ENCODE measurements at regions not wholly inside any gene's neighbourhood (a gene's known extent, or its start where the extent isn't known, plus 50 kb on each side); places are given as distances from the start of the nearest gene placed in this dataset.
"Not testable (repeated sequence)": the region's sequence is repeated elsewhere in the genome, so short reads cannot be mapped to it uniquely, and the experiment has no call there.

DNA sequence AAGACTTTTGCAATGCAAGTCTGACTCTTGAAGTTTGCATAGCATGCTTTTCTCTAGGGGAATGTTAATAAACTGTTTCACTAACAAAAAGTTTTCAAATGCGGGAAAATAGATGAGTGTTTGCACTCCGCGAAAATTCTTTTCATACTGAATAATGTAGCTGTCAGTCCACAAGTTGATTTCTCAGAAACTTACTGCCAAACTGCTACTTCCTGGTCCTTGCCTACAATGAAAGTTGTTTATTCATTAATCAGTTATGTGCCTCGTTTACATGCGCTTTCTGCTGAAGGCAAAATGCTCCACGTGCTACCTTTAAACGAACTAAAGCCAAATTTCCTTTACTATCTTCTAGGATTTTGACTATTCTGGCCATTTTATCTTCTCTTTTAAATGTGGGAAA is 166.2 kb downstream of the MAGEB17 start:
- Histone ChIP-seq H3K4me3 (ENCODE audit: low read depth, low read length) (no peak overlapping the region), H3K27me3 (ENCODE audit: control insufficient read depth, insufficient read depth, low read length) (no peaks in the 10 kb centered on the region), H3K27ac (ENCODE audit: low read depth, low read length) (no peak overlapping the region), H3K9me3 (ENCODE audit: control insufficient read depth, insufficient read depth, low read length) (no peaks in the 10 kb centered on the region)
- no peak for TF ChIP-seq CTCF (IDR thresholded peaks at IDR 0.05; ENCODE audit: low read depth, low read length)
- CTCF ChIA-PET, result no interaction called here
- no peak for DNase-seq (ENCODE audit: low read depth, low spot score)
- POLR2A ChIA-PET, result no interaction called here

- DNase-seq (ENCODE audit: low read depth, low spot score), result no peak
- no peak overlapping the region for H3K27ac ChIP-seq (ENCODE audit: low read depth, low read length)
- POLR2A ChIA-PET, result no interaction called here
- CTCF ChIA-PET, result no interaction called here
- no peaks in the 10 kb centered on the region for H3K27me3 ChIP-seq (ENCODE audit: control insufficient read depth, insufficient read depth, low read length)
- H3K4me3 ChIP-seq (ENCODE audit: low read depth, low read length), result no peak overlapping the region
- no peaks in the 10 kb centered on the region for H3K9me3 ChIP-seq (ENCODE audit: control insufficient read depth, insufficient read depth, low read length)
- TF ChIP-seq CTCF (IDR thresholded peaks at IDR 0.05; ENCODE audit: low read depth, low read length), result no peak
These were observed 167.9 kb downstream of the MAGEB17 start for GRCh38 chrX:16335181-16335580.

DNA sequence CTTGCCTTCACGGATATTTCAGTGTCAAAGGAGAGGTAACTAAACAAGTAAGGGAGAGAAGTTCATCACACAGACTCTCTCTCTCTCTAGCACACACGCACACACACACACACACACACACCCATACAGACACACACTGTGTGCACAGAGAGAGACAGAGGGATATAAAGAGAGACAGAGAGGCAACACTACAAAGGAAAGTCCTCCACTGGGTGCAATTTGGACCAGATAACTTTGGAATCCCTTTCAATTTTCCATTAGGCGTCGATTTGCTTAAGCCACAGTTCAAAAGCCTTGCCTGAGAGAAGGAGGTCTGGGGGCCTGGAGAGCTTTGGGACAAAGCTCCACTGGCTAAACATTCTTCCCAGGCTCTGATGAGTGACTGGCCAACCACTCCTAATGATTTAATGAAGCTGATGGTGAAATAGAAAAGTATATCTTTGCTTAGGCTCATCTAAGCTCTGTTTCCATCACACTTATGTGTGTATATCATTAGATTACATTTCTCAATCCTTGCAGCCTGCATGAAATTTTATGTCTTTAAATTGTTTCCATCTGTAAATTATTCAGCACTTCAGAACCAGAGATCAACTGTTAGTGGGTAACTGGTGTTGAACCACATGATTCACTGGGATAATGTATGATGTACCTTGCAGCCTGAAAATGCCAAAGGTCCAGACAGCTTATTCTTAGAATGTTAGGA is 180.8 kb downstream of the MAGEB17 start:
- Histone ChIP-seq H3K27me3 (ENCODE audit: control insufficient read depth, insufficient read depth, low read length) (no peaks in the 10 kb centered on the region), H3K4me3 (ENCODE audit: low read depth, low read length) (no peak overlapping the region), H3K9me3 (ENCODE audit: control insufficient read depth, insufficient read depth, low read length) (no peaks in the 10 kb centered on the region), H3K27ac (ENCODE audit: low read depth, low read length) (no peak overlapping the region)
- no peak for TF ChIP-seq CTCF (IDR thresholded peaks at IDR 0.05; ENCODE audit: low read depth, low read length)
- DNase-seq (ENCODE audit: low read depth, low spot score), result no peak
- ChIA-PET POLR2A (no interaction called here), CTCF (interaction anchor here (1.4 kb wide), 1 partner anchor 89 kb away, joined by 4 read pairs; no protein-coding TSS in a partner anchor)

DNA sequence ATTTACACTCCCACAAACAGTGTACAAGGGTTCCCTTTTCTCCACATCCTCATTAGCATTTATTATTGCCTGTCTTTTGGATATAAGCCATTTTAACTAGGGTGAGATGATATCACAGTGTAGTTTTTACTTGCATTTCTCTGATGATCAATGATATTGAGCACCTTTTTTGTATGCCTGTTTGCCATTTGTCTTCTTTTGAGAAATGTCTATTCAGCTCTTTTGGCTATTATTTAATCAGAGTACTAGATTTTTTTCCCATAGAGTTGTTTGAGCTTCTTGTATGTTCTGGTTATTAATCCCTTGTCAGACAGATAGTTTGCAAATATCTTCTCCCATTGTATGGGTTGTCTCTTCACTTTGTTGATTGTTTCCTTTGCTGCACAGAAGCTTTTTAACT is 190.6 kb downstream of the MAGEB17 start:
- no peak overlapping the region for H3K4me3 ChIP-seq (ENCODE audit: low read depth, low read length)
- H3K27me3 ChIP-seq (ENCODE audit: control insufficient read depth, insufficient read depth, low read length), result no peaks in the 10 kb centered on the region
- ChIA-PET CTCF (no interaction called here), POLR2A (no interaction called here)
- no peak for TF ChIP-seq CTCF (IDR thresholded peaks at IDR 0.05; ENCODE audit: low read depth, low read length)
- no peak overlapping the region for H3K27ac ChIP-seq (ENCODE audit: low read depth, low read length)
- no peaks in the 10 kb centered on the region for H3K9me3 ChIP-seq (ENCODE audit: control insufficient read depth, insufficient read depth, low read length)
- no peak for DNase-seq (ENCODE audit: low read depth, low spot score)

- DNase-seq (ENCODE audit: low read depth, low spot score); CTCF ChIA-PET; H3K27ac ChIP-seq (ENCODE audit: low read depth, low read length); H3K4me3 ChIP-seq (ENCODE audit: low read depth, low read length); H3K27me3 ChIP-seq (ENCODE audit: control insufficient read depth, insufficient read depth, low read length); H3K9me3 ChIP-seq (ENCODE audit: control insufficient read depth, insufficient read depth, low read length); POLR2A ChIA-PET: not testable (repeated sequence)
These were observed 192.8 kb downstream of the MAGEB17 start for GRCh38 chrX:16360056-16360455.
